RWPE2 (cell line): ENCODE measurements at regions not wholly inside any gene's neighbourhood (a gene's known extent, or its start where the extent isn't known, plus 50 kb on each side); places are given as distances from the start of the nearest gene placed in this dataset.

ENCODE experiments used
- ATAC-seq: fragments of 200-7000 bp; cut with Tn5 transposase; 3 replicates; pipeline ENCODE4 v1.9.1; 2021; ENCODE audit warnings: low read depth
- DNase-seq: peaks from one replicate; pipeline ENCODE4 v3.0.0-alpha.2; 2020; ENCODE audit warnings: low spot score
- H3K27ac ChIP-seq: fragments of 450-650 bp; 2 replicates; pipeline ENCODE4 v1.5.1; 2017; ENCODE audit warnings: mild to moderate bottlenecking; ENCODE audit not compliant: poor library complexity, severe bottlenecking
- H3K27me3 ChIP-seq: fragments of 250-450 bp; sonication (Bioruptor Pico); 2 replicates; pipeline ENCODE4 v1.5.1; 2021; ENCODE audit warnings: mild to moderate bottlenecking, moderate library complexity; ENCODE audit not compliant: insufficient read depth, poor library complexity, severe bottlenecking
- H3K36me3 ChIP-seq: fragments of 250-450 bp; sonication (Bioruptor Pico); 2 replicates; pipeline ENCODE4 v1.5.1; 2020; ENCODE audit warnings: low read depth, mild to moderate bottlenecking, moderate library complexity
- H3K4me1 ChIP-seq: fragments of 250-450 bp; sonication (Bioruptor Pico); 2 replicates; pipeline ENCODE4 v1.5.1; 2021; ENCODE audit warnings: mild to moderate bottlenecking, moderate library complexity; ENCODE audit not compliant: insufficient read depth, poor library complexity, severe bottlenecking
- H3K4me3 ChIP-seq: fragments of 250-450 bp; sonication (Bioruptor Pico); 2 replicates; pipeline ENCODE4 v1.5.1; 2021; ENCODE audit warnings: mild to moderate bottlenecking, moderate library complexity; ENCODE audit not compliant: severe bottlenecking
- H3K9me3 ChIP-seq: fragments of 250-450 bp; sonication (Bioruptor Pico); 2 replicates; pipeline ENCODE4 v1.5.1; 2021; ENCODE audit warnings: mild to moderate bottlenecking, moderate library complexity; ENCODE audit not compliant: severe bottlenecking
- TF ChIP-seq, protein P1 (sequence below): fragments of 450-650 bp; IDR thresholded peaks from one replicate; pipeline ENCODE4 v1.5.1; 2017; ENCODE audit warnings: mild to moderate bottlenecking, moderate library complexity; ENCODE audit not compliant: poor library complexity, severe bottlenecking

DNA sequence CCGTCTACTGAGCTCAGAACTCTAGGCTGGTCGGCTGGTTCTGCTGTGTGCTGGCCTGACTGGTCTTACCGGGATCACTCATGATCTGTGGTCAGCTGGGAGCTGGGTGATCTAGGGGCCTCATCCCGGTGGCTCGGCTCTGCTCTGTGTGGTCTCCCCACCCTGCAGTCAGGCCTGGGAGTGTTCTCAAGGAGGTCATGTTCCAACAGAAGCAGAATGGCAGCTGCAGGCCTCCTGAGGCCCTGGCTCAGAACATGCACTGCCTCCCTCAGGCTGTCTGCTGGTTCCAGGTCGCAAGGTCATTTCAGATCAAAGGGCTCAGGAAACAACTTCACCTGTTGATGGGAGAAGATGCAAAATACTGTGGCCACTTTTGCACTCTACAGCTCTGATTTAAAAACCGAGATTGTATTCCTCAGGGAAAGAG, 81.1 kb upstream of the RFX8 start:
- Histone ChIP-seq H3K27me3 (no peaks in the 10 kb centered on the region), H3K36me3 (no peaks in the 10 kb centered on the region), H3K4me3 (no peak overlapping the region), H3K4me1 (no peaks in the 10 kb centered on the region), H3K27ac (no peak overlapping the region), H3K9me3 (no peaks in the 10 kb centered on the region)
- TF ChIP-seq, protein P1, sequence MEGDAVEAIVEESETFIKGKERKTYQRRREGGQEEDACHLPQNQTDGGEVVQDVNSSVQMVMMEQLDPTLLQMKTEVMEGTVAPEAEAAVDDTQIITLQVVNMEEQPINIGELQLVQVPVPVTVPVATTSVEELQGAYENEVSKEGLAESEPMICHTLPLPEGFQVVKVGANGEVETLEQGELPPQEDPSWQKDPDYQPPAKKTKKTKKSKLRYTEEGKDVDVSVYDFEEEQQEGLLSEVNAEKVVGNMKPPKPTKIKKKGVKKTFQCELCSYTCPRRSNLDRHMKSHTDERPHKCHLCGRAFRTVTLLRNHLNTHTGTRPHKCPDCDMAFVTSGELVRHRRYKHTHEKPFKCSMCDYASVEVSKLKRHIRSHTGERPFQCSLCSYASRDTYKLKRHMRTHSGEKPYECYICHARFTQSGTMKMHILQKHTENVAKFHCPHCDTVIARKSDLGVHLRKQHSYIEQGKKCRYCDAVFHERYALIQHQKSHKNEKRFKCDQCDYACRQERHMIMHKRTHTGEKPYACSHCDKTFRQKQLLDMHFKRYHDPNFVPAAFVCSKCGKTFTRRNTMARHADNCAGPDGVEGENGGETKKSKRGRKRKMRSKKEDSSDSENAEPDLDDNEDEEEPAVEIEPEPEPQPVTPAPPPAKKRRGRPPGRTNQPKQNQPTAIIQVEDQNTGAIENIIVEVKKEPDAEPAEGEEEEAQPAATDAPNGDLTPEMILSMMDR: no peak
- DNase-seq: no peak
- ATAC-seq: no peak

- Histone ChIP-seq H3K9me3 (no peaks in the 10 kb centered on the region), H3K27me3 (no peaks in the 10 kb centered on the region), H3K36me3 (no peaks in the 10 kb centered on the region), H3K4me3 (no peak overlapping the region), H3K27ac (no peak overlapping the region), H3K4me1 (peaks cover 3% of the 10 kb centered on the region)
- ATAC-seq: no peak
- no peak for DNase-seq
- TF ChIP-seq, protein P1: no peak
Measured at GRCh38 chr2:101551336-101551888, 76.5 kb upstream of the RFX8 start.

- ATAC-seq: no peak
- H3K27me3 ChIP-seq: no peaks in the 10 kb centered on the region
Measured at GRCh38 chr2:101550555-101550954, 75.6 kb upstream of the RFX8 start.

GRCh38 chr2:101549371-101549770, 74.5 kb upstream of the RFX8 start:
- no peak overlapping the region for H3K27ac ChIP-seq
- no peaks in the 10 kb centered on the region for H3K36me3 ChIP-seq
- DNase-seq: no peak
- no peaks in the 10 kb centered on the region for H3K9me3 ChIP-seq
- ATAC-seq: no peak
- H3K27me3 ChIP-seq: no peaks in the 10 kb centered on the region
- TF ChIP-seq, protein P1: no peak
- H3K4me3 ChIP-seq: no peak overlapping the region
- H3K4me1 ChIP-seq: peaks cover 8% of the 10 kb centered on the region

More at GRCh38 chr2:101550555-101550954, 75.6 kb upstream of the RFX8 start:
- DNase-seq: no peak
- H3K27ac ChIP-seq: no peak overlapping the region
- no peak overlapping the region for H3K4me3 ChIP-seq
- no peaks in the 10 kb centered on the region for H3K36me3 ChIP-seq
- TF ChIP-seq, protein P1: no peak
- no peaks in the 10 kb centered on the region for H3K9me3 ChIP-seq
- peaks cover 8% of the 10 kb centered on the region for H3K4me1 ChIP-seq

DNA sequence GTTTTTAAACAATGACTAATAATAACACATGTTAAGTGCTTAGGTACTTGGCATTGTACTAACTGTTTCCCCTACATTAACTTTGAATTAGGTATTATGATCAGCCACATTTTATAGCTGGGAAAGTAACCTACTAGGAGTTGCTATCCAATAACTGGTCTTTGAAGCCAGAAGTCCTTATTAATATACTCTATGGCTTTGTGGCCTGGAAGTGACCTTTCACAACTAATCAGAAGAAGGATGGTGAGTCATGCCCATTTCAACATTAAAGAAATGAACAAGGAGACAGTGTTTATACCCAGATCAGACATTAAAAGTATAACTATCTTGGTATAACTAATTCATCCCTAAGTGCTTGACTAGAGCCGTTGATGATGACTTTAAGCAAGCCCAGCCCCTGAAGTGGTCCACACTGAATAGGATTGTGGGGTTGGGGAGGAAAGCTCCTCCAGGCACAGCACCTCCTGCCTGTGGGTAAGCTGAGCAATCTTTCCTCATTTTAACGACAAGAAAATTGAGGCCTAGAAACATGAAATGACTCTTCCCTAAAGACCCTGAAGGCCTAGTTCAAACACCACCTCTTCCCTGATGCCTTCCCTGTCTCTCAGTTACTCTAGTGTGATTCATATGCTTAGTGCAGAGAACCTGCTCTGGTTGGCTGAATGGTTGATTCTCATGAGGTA, 71.6 kb upstream of the RFX8 start:
- no peaks in the 10 kb centered on the region for H3K9me3 ChIP-seq
- no peak overlapping the region for H3K27ac ChIP-seq
- peak; percentile 68 for ATAC-seq
- no peaks in the 10 kb centered on the region for H3K27me3 ChIP-seq
- no peak overlapping the region for H3K4me3 ChIP-seq
- TF ChIP-seq, protein P1: no peak
- no peaks in the 10 kb centered on the region for H3K36me3 ChIP-seq
- peaks cover 8% of the 10 kb centered on the region for H3K4me1 ChIP-seq
- DNase-seq: no peak
